Kasumi-1 (cell line): ENCODE measurements at regions not wholly inside any gene's neighbourhood (a gene's known extent, or its start where the extent isn't known, plus 50 kb on each side); places are given as distances from the start of the nearest gene placed in this dataset.

Experiments
- DNase-seq, 2 experiments: peaks; one replicate each; lab custom pipeline; 2025; lab: John Stamatoyannopoulos, UW

- DNase-seq: no peak
Measured at GRCh38 chr7:46720761-46721160, 799.7 kb upstream of the IGFBP3 start.

GRCh38 chr7:46719616-46720015, 798.5 kb upstream of the IGFBP3 start:
- DNase-seq: no peak

- no peak for DNase-seq
Measured at GRCh38 chr7:46716926-46717325, 795.9 kb upstream of the IGFBP3 start.

- DNase-seq: no peak
Measured at GRCh38 chr7:46715579-46715978, 794.5 kb upstream of the IGFBP3 start.

GRCh38 chr7:46714904-46715303, 793.8 kb upstream of the IGFBP3 start:
- no peak for DNase-seq

GRCh38 chr7:46713868-46714596, 793.0 kb upstream of the IGFBP3 start:
- DNase-seq: no peak

GRCh38 chr7:46710927-46711326, 789.9 kb upstream of the IGFBP3 start:
- no peak for DNase-seq

GRCh38 chr7:46707973-46708372, 786.9 kb upstream of the IGFBP3 start:
- DNase-seq: no peak

GRCh38 chr7:46705386-46706255, 784.5 kb upstream of the IGFBP3 start:
- no peak for DNase-seq

- no peak for DNase-seq
Measured at GRCh38 chr7:46696741-46697140, 775.7 kb upstream of the IGFBP3 start.

- DNase-seq: no peak
Measured at GRCh38 chr7:46695051-46695708, 774.1 kb upstream of the IGFBP3 start.

GRCh38 chr7:46694058-46694457, 773.0 kb upstream of the IGFBP3 start:
- DNase-seq: no peak

GRCh38 chr7:46687203-46687602, 766.1 kb upstream of the IGFBP3 start:
- DNase-seq: no peak

- no peak for DNase-seq
Measured at GRCh38 chr7:46685051-46685450, 764.0 kb upstream of the IGFBP3 start.

- DNase-seq: no peak
Measured at GRCh38 chr7:46682836-46683624, 762.0 kb upstream of the IGFBP3 start.

GRCh38 chr7:46681865-46682503, 760.9 kb upstream of the IGFBP3 start:
- DNase-seq: no peak

GRCh38 chr7:46680147-46680546, 759.1 kb upstream of the IGFBP3 start:
- DNase-seq: no peak

GRCh38 chr7:46679671-46680070, 758.6 kb upstream of the IGFBP3 start:
- no peak for DNase-seq

- no peak for DNase-seq
Measured at GRCh38 chr7:46678421-46678820, 757.3 kb upstream of the IGFBP3 start.

- DNase-seq: no peak
Measured at GRCh38 chr7:46675456-46675855, 754.4 kb upstream of the IGFBP3 start.

GRCh38 chr7:46672861-46673260, 751.8 kb upstream of the IGFBP3 start:
- DNase-seq: no peak
